Fibroblast of lung (primary cell): ENCODE measurements at regions not wholly inside any gene's neighbourhood (a gene's known extent, or its start where the extent isn't known, plus 50 kb on each side); places are given as distances from the start of the nearest gene placed in this dataset.

Experiments
- CTCF ChIP-seq, 2 donors: IDR thresholded peaks in 1 of 2; conservative IDR thresholded peaks in 1 of 2; 1 replicate in 1 of 2; 2 replicates in 1 of 2; pipeline ENCODE4 v1.5.1; 2011 to 2012; ENCODE audit warnings: low read length in 2 of 2, control low read depth in 1 of 2, inconsistent platforms in 1 of 2, low read depth in 1 of 2, mild to moderate bottlenecking in 1 of 2
- EZH2 ChIP-seq: IDR thresholded peaks from 2 replicates; pipeline ENCODE4 v1.5.1; 2012; ENCODE audit warnings: low read length, control low read depth, mild to moderate bottlenecking; ENCODE audit errors: missing control alignments

- TF ChIP-seq CTCF (conservative IDR thresholded peaks at IDR 0.05 in 1 of 2, IDR thresholded peaks at IDR 0.05 in 1 of 2; ENCODE audit: low read depth in 1 of 2, low read length in 2 of 2) (no peak), EZH2 (no peak)
These were observed 228.6 kb downstream of the TTLL7 start for GRCh38 chr1:83770319-83770661.
